GM12891 (cell line): ENCODE measurements at regions not wholly inside any gene's neighbourhood (a gene's known extent, or its start where the extent isn't known, plus 50 kb on each side); places are given as distances from the start of the nearest gene placed in this dataset.

Experiments used
- DNase-seq: peaks from one replicate; pipeline ENCODE4 v3.0.0; 2011; ENCODE audit warnings: low spot score; ENCODE audit not compliant: insufficient read length
- FAIRE-seq: peaks from 2 replicates; lab custom pipeline; 2011; peaks lifted over from hg19 to GRCh38; lab: Jason Lieb, UNC
- PAX5 ChIP-seq: IDR thresholded peaks from 2 replicates; pipeline ENCODE4 v1.6.1; 2011; ENCODE audit warnings: low read length, moderate library complexity, mild to moderate bottlenecking; ENCODE audit not compliant: insufficient read depth, severe bottlenecking
- POLR2A ChIP-seq: IDR thresholded peaks from 2 replicates; pipeline ENCODE4 v1.6.1; 2011; ENCODE audit warnings: low read depth, low read length, control low read depth
- POLR2AphosphoS5 ChIP-seq: IDR thresholded peaks from 2 replicates; pipeline ENCODE4 v1.6.1; 2011; ENCODE audit warnings: low read depth, low read length, control low read depth
- POU2F2 ChIP-seq: IDR thresholded peaks from 2 replicates; pipeline ENCODE4 v1.6.1; 2011; ENCODE audit warnings: low read depth, mild to moderate bottlenecking, control low read depth, low read length, moderate library complexity
- SPI1 ChIP-seq: IDR thresholded peaks from 2 replicates; pipeline ENCODE4 v1.6.1; 2011; ENCODE audit warnings: low read depth, low read length, control low read depth
- TAF1 ChIP-seq: IDR thresholded peaks from 2 replicates; pipeline ENCODE4 v1.6.1; 2011; ENCODE audit warnings: low read depth, low read length, control low read depth

DNA sequence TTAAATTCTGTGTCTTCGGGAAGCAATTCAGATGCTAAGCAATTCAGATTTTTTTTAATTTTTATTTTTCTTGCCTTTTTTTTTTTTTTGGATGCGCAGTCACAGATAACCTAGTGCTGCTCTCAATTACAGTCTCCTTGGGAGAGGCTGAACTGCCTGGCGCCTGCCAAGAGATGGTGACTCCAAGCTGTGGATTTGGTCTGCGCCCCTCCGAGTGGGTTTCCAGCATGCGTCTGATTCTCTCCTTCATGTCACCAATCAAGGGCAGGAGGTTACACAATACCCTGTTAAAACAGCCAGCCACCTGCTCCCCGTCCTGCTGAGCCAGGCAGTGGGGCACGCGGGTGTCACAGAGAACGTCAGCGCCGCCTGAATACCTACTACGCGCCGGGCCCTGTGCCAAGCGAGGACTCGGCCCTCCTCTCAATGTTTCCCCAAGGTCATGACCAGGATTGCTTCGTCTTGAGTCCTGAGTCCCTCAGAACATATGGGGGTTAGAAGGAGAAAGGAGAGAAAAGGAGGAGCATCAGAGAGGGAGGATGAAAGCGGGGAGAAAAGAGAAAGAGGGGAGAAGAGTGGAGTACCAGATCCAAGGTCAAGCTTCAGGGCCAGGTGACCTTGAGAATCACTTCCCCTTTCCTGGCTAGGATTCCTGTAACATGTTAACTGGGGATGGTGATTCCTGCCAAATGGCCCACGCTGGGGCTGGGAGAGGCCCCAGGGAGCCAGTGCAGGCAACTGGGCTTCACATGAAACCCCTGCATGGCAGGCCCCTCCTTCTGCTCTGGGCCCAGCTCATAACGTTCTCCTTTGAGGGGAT is 213.6 kb downstream of the URI1 start:
- FAIRE-seq (no peak), DNase-seq (no peak)
- TF ChIP-seq SPI1 (peak; percentile 45), PAX5 (no peak), POLR2AphosphoS5 (no peak)

DNA sequence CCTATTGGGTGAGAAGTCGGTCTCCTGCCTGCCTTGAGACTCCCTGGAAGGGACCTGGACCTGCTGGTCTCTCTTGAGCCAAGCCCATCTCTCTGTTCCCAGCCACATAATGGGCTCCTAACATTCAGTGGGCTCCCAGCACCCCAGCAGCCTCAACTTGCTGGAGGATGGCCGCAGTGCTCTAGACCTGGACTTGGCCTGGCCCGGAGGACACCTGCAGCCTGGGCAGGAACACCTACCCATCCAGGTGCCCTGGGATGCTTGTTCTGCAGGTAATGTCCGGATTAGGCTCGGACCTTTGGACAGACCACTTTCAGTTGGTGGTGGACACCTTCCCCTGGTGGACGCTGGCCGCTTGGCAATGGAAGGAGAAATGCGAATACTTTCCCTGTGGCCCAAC is 214.6 kb downstream of the URI1 start:
- TF ChIP-seq PAX5 (no peak), TAF1 (no peak), POU2F2 (no peak), POLR2AphosphoS5 (no peak), POLR2A (no peak), SPI1 (no peak)
- FAIRE-seq, result no peak

DNA sequence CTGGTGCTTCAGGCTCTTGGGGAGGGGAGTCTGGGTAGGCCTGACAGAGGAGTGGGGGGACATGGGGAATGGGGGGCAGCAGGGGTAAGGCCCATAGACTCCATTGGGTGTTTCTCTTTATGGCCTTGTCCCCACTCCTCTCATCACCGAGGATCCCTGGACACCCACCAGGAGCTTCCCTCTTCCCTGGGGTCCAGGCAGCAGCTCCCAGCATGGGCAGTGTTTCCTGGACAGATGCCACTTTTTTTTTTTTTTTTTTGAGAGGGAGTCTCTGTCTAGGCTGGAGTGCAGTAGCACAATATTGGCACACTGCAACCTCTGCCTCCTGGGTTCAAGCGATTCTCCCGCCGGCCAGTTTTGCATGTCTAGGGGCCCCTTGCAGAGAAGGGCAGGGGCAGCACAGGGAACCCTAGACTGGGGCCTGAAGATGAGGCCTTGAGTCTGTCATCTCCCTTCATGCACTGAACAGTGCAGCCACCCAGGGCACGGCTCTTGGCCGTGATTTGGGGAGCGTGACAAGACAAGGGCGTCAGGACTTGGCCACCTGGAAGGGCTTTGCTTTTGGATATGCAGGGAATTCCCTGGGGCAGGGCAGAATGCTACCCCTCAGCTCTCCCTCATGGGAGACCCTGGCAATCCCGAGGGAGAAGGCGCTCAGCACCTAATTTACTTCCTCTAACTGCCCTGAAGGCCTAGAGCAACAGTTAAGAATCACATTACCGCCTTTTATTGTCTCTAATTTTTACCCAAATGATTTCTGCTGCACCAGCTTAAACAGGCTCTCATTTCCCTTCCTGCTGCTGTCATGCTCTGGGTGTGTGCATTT is 213.9 kb upstream of the ZNF536 start:
- DNase-seq (no peak), FAIRE-seq (no peak)
- no peak for TF ChIP-seq PAX5
- TF ChIP-seq POU2F2, result no peak
- TF ChIP-seq TAF1, result no peak
- TF ChIP-seq SPI1, result no peak
- TF ChIP-seq POLR2AphosphoS5, result no peak
- TF ChIP-seq POLR2A, result no peak

More for the DNA sequence above, 214.6 kb downstream of the URI1 start:
- DNase-seq, result no peak

DNA sequence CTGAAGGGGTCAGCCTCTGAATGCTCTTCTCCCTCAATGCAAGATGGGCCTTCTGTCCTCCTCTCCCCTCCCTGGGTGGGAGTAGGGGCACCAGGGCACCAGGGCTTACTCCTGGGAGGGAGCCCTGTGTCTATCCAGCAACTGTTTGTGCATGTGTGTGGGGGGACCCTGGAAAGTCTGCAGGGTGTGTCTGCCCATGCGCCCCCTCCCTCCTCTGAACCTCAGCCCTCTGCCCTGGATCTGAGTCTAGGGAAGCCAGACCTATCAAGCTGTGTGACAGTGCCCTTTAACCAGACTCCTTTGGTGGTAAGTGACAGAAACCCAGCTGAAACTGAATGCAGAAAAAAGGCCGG is 213.3 kb upstream of the ZNF536 start:
- TF ChIP-seq POLR2AphosphoS5 (no peak), SPI1 (no peak), POU2F2 (no peak), PAX5 (no peak), POLR2A (no peak), TAF1 (no peak)
- no peak for DNase-seq
- FAIRE-seq, result no peak

DNA sequence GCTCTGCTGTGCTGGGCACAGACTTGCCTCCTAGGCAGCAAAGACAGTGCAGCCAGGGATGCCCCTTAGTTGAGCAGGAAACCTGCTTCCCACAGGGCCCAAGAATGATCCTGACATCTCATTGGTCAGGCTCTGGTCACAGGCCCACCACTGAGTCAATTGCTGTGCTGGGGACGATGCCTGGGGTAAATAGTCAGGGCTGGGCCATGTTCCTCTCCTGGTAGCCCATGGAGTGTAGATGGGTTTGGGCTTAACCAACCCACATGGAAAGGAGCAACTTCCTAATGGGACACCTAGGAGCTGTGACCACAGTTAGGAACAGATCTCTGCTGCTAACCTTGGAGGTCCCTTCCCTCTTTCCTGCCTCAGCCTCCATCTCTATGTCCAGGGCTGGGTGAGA is 212.5 kb upstream of the ZNF536 start:
- DNase-seq, result no peak
- no peak for TF ChIP-seq POLR2A
- TF ChIP-seq PAX5, result no peak
- TF ChIP-seq TAF1, result no peak
- no peak for TF ChIP-seq POU2F2
- no peak for FAIRE-seq

DNA sequence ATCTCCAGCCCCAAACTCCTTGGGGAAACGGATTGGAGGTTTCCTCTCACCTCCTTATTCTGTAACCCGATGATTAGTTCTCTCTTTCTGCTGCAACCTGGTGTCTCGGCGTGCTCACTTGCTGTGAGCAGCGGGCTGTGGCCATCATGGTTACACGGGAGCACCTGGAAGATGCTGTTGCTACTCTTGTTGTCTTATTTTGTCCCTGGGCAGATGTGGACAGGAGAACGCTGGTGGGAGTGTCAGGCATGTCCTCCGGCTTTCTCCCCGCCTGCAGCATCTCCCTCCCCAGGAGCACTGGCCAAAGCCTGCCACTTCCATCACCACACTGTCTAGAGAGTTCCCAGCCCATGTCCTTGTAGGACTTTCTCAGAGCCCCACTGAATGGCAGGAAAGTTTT is 211.8 kb upstream of the ZNF536 start:
- DNase-seq (no peak), FAIRE-seq (no peak)
- no peak for TF ChIP-seq SPI1
- no peak for TF ChIP-seq PAX5
- TF ChIP-seq POLR2AphosphoS5, result no peak
- no peak for TF ChIP-seq POU2F2
- no peak for TF ChIP-seq TAF1
- no peak for TF ChIP-seq POLR2A

DNA sequence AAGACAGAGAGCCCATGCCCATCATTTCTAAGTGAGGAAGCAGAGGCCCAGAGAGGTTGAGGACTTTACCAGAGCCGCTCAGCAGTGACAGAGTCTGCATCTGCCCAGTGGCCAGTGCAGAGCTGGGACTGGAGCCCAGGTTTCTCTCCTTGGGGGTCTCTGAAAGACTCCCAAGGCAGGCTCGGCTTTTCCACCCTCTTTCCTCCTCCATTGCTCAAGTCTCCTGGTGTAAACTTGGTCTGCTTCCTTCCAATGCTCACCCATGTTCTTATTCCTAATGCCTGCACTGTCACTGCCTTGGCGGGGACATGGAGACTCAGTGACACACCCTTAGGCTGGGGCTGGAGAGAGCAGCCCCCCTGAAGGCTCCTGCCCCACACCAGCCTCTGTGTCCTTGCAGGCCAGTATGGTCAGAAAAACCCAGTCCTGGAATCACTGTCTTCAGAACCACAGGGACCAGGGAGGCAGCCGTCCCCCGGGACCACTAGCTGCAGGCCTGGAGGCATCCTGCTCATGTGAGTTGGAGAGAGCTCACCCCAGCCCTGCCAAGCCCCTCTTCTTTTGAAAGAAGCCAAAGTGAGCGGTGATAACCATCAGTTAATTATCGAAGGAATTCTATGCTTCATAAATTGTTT is 211.0 kb upstream of the ZNF536 start:
- TF ChIP-seq POLR2AphosphoS5 (no peak), POU2F2 (no peak)
- DNase-seq, result no peak
- FAIRE-seq, result no peak

DNA sequence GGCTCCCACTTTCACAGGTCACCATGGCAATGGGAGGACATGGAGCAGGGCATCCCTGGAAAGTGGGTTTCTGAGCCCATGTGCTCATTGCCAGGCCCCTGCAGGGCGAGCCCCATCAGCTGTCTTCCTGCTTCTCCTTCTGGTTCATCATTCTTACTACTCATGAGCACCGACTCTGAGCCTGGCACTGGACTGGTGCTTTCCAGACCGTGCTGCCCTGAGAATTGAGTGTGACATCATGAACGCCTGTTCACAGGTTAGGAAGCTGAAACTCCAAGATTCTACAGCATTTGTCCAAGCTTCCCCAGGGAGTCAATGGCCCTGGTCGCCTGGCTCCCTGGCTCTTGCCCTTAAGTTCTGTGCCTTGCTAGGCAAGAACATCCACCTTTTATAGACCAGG is 210.4 kb upstream of the ZNF536 start:
- FAIRE-seq (no peak), DNase-seq (no peak)
- TF ChIP-seq TAF1 (no peak), PAX5 (no peak), POU2F2 (no peak), SPI1 (no peak), POLR2AphosphoS5 (no peak), POLR2A (no peak)

DNA sequence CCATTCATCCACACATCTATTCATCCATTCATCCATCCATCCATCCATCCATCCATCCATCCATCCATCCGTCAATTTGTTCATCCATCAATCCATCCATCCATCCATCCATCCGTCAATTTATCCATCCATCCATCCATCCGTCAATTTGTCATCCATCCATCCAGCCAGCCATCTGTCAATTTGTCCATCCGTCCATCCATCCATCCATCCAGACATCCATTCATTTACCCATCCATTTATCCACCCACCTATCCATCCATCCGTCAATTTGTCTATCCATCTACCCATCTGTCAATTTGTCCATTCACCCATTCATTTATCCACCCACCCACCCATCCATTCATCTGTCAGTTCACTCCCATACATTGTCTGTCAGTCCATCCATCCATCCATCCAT is 209.5 kb upstream of the ZNF536 start:
- DNase-seq, result no peak
- FAIRE-seq, result peak; percentile 40
- no peak for TF ChIP-seq PAX5
- no peak for TF ChIP-seq SPI1
- TF ChIP-seq POU2F2, result no peak
- TF ChIP-seq POLR2AphosphoS5, result no peak
- TF ChIP-seq POLR2A, result no peak
- TF ChIP-seq TAF1, result no peak

DNA sequence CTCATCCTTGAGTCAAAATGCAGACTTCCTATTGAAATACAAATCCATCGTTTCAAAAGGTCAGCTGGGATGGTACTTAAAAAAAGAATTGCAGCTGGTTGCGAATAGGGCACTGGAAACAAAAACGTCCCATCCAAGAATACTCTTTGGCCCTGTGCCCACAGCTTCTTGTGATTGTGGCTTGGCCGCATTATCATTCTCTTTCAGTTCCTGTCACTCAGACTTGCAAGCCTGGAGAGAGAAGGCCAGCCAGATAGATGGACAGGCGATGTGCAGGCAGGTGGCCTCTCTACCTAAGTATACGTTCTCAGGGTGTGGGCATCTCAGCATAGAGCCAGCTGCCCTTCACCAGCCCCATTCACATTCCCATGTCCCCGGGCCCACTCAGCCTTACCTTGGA is 208.5 kb upstream of the ZNF536 start:
- FAIRE-seq (no peak), DNase-seq (no peak)
- TF ChIP-seq TAF1 (no peak), SPI1 (peak; percentile 62)
